Heart left ventricle (tissue), 16 donors: ENCODE measurements at regions not wholly inside any gene's neighbourhood (a gene's known extent, or its start where the extent isn't known, plus 50 kb on each side); places are given as distances from the start of the nearest gene placed in this dataset.

Source experiments
- ATAC-seq, 4 donors: fragments of 200-7000 bp; cut with Tn5 transposase; one replicate each; pipeline ENCODE4 v1.9.1; 2020 to 2022; ENCODE audit warnings: moderate library complexity in 4 of 4, mild to moderate bottlenecking in 3 of 4, moderate number of reproducible peaks in 1 of 4
- DNase-seq, 5 donors: peaks; one replicate each; pipeline ENCODE4 v3.0.0-alpha.2; 2020
- H3K27ac ChIP-seq, 12 donors: fragments of 200-600 bp; sonication (generic) in 4 of 12; one replicate each; pipeline versions ENCODE4 v1.5.0 to v1.8.0; 2016 to 2022; ENCODE audit warnings: mild to moderate bottlenecking in 2 of 12
- H3K27me3 ChIP-seq, 9 donors: fragments of 200-600 bp; sonication (generic) in 2 of 9; one replicate each; pipeline versions ENCODE4 v1.5.1 to v1.8.0; 2016 to 2022; ENCODE audit warnings: mild to moderate bottlenecking in 3 of 9
- H3K36me3 ChIP-seq, 9 donors: fragments of 200-600 bp; sonication (generic) in 2 of 9; one replicate each; pipeline versions ENCODE4 v1.5.0 to v1.8.0; 2018 to 2022; ENCODE audit warnings: mild to moderate bottlenecking in 2 of 9
- H3K4me1 ChIP-seq, 12 donors: fragments of 200-600 bp; sonication (generic) in 4 of 12; one replicate each; pipeline versions ENCODE4 v1.5.0 to v1.8.0; 2016 to 2022; ENCODE audit warnings: mild to moderate bottlenecking in 3 of 12
- H3K4me3 ChIP-seq, 12 donors: fragments of 200-600 bp; sonication (generic) in 4 of 12; one replicate each; pipeline versions ENCODE4 v1.5.0 to v1.8.0; 2017 to 2022; ENCODE audit warnings: mild to moderate bottlenecking in 9 of 12, moderate library complexity in 4 of 12
- H3K9me3 ChIP-seq, 12 donors: fragments of 200-600 bp; sonication (generic) in 4 of 12; one replicate each; pipeline versions ENCODE4 v1.5.0 to v1.8.0; 2016 to 2022; ENCODE audit warnings: mild to moderate bottlenecking in 1 of 12
- CTCF ChIP-seq, 12 donors: fragments of 200-600 bp; sonication (generic) in 4 of 12; IDR thresholded peaks; one replicate each; pipeline versions ENCODE4 v1.5.0 to v1.8.0; 2018 to 2022; ENCODE audit warnings: antibody characterized with exemption in 12 of 12, mild to moderate bottlenecking in 5 of 12
- POLR2A ChIP-seq, 2 donors: fragments of 450-650 bp; IDR thresholded peaks; one replicate each; pipeline ENCODE4 v1.6.1; 2017; ENCODE audit warnings: antibody characterized with exemption in 2 of 2, mild to moderate bottlenecking in 2 of 2, moderate library complexity in 2 of 2
- WGBS, 4 donors: extraction: QIAGEN DNeasy Blood & Tissue Kit in 2 of 4; methylation state at CpG; one replicate each; pipeline versions ENCODE4 v1.1.5 to v1.1.7; 2013 to 2018; 5-methylcytosine and 5-hydroxymethylcytosine counted together
- intact Hi-C, 10 donors: fragments of 100-400 bp; cut with DNase I; formaldehyde crosslinking; loops; one replicate each; pipeline versions ENCODE4 v1.11.1 to v1.14.2; 2022
- donor health status: ischemic (EF 13 %, LVEDD 7.1; RV severe dilation, severe dysfunction).
- donor health status: healthy with polysubstance abuse.
- donor health status: DM: no; HTN: yes; CAD: no.
- donor health status: DM: no; HTN: no; CAD: no.
- donor health status: ischemic (EF 25% LVEDD 6.9; RV normal size, moderate dysfunction).
- donor health status: ischemic (EF 25% LVEDD 5.7; RV mildly dilated, moderate dysfunction).
- donor health status: healthy.
- donor health status: DM: yes; HTN: yes; CAD: no.
- donor health status: ischemic (EF 35%, LVEDD 5.7; RV mildly dilated, moderate dysfunction).
- donor health status: nonischemic (EF 11% LVEDD 7.7; RV severe dilation, severe dysfunction).
- donor health status: DM: yes; HTN: yes; CAD: no.
- donor health status: PGD.
- donor health status: ischemic (EF 29% LVEDD 5.4; RV normal size, mild dysfunction).
- donor health status: nonischemic (EF 23%, LVEDD 6.1; RV moderate dilation, normal function).

- H3K27me3 ChIP-seq = no peaks in the 10 kb centered on the region
- DNase-seq = no peak
- H3K27ac ChIP-seq = no peak overlapping the region
- 82 to 89% (median 84%) methylated on average over 2 of the region's 2 CpGs for WGBS, 4 donors
- no peak for ATAC-seq
- TF ChIP-seq CTCF (IDR thresholded peaks at IDR 0.05) (no peak), POLR2A (IDR thresholded peaks at IDR 0.05) (no peak)
- intact Hi-C loops = no loop called here
- no peaks in the 10 kb centered on the region for H3K36me3 ChIP-seq
- no peaks in the 10 kb centered on the region for H3K4me1 ChIP-seq
- no peaks in the 10 kb centered on the region for H3K9me3 ChIP-seq
- no peak overlapping the region for H3K4me3 ChIP-seq
Observed at GRCh38 chr4:94116842-94117241, 90.8 kb upstream of the SMARCAD1 start.

- Histone ChIP-seq H3K9me3 (no peaks in the 10 kb centered on the region), H3K4me3 (no peak overlapping the region), H3K27ac (no peak overlapping the region), H3K4me1 (no peaks in the 10 kb centered on the region), H3K36me3 (no peaks in the 10 kb centered on the region), H3K27me3 (no peaks in the 10 kb centered on the region)
- DNase-seq (no peak), ATAC-seq (no peak)
- TF ChIP-seq POLR2A (IDR thresholded peaks at IDR 0.05) = no peak
- peak in 1 of 12 donors; percentile 23 for TF ChIP-seq CTCF (IDR thresholded peaks at IDR 0.05)
- intact Hi-C loops = loop anchor here in 8 of 10 donors (2.0 to 10.0 kb wide), 4 partner anchors 229 to 334 kb away; no protein-coding TSS in a partner anchor
- 44 to 57% (median 53%) methylated on average over 4 of the region's 4 CpGs for WGBS, 4 donors
Observed at GRCh38 chr4:94126669-94127068, 81.0 kb upstream of the SMARCAD1 start.

GRCh38 chr4:94127707-94128328 is 79.8 kb upstream of the SMARCAD1 start:
- H3K4me3 ChIP-seq = no peak overlapping the region
- DNase-seq = no peak
- no peak overlapping the region for H3K27ac ChIP-seq
- WGBS, 4 donors = 12 to 16% (median 15%) methylated on average over 3 of the region's 3 CpGs
- H3K9me3 ChIP-seq = no peaks in the 10 kb centered on the region
- H3K27me3 ChIP-seq = no peaks in the 10 kb centered on the region
- H3K4me1 ChIP-seq = no peaks in the 10 kb centered on the region
- ATAC-seq = no peak
- TF ChIP-seq POLR2A (IDR thresholded peaks at IDR 0.05) = no peak
- peak in 11 of 12 donors; percentile 32 to 66 (median 49) for TF ChIP-seq CTCF (IDR thresholded peaks at IDR 0.05)
- intact Hi-C loops = loop anchor here in 8 of 10 donors (2.0 to 10.0 kb wide), 5 partner anchors 231 to 337 kb away; no protein-coding TSS in a partner anchor
- no peaks in the 10 kb centered on the region for H3K36me3 ChIP-seq

- ATAC-seq (no peak), DNase-seq (no peak)
- intact Hi-C loops = no loop called here
- 52 to 73% (median 61%) methylated on average over 5 of the region's 5 CpGs for WGBS, 4 donors
- no peak overlapping the region for H3K4me3 ChIP-seq
- no peaks in the 10 kb centered on the region for H3K9me3 ChIP-seq
- H3K27me3 ChIP-seq = peaks cover 0 to 4% (median 0%) of the 10 kb centered on the region in 9 donors
- TF ChIP-seq POLR2A (IDR thresholded peaks at IDR 0.05) (no peak), CTCF (IDR thresholded peaks at IDR 0.05) (no peak)
- H3K4me1 ChIP-seq = no peaks in the 10 kb centered on the region
- no peaks in the 10 kb centered on the region for H3K36me3 ChIP-seq
- no peak overlapping the region for H3K27ac ChIP-seq
Observed at GRCh38 chr4:94131212-94131611, 76.5 kb upstream of the SMARCAD1 start.
